HL-60 (cell line): ENCODE measurements at regions not wholly inside any gene's neighbourhood (a gene's known extent, or its start where the extent isn't known, plus 50 kb on each side); places are given as distances from the start of the nearest gene placed in this dataset.

ENCODE experiments used
- DNase-seq, 2 experiments: peaks; one replicate each; pipeline ENCODE4 v3.0.0-alpha.2; 2010 to 2020; ENCODE audit warnings: low read depth in 1 of 2, low spot score in 1 of 2
- H3K27ac ChIP-seq: fragments of 250-450 bp; sonication (Bioruptor Pico); replicated peaks from 2 replicates; pipeline ENCODE4 v1.5.1; 2020; ENCODE audit warnings: mild to moderate bottlenecking, moderate library complexity
- H3K27me3 ChIP-seq: fragments of 250-450 bp; sonication (Bioruptor Pico); 2 replicates; pipeline ENCODE4 v1.5.1; 2021; ENCODE audit warnings: mild to moderate bottlenecking, moderate library complexity; ENCODE audit not compliant: insufficient read depth, poor library complexity, severe bottlenecking
- H3K4me3 ChIP-seq: replicated peaks from 2 replicates; pipeline ENCODE4 v1.5.1; 2011; ENCODE audit warnings: mild to moderate bottlenecking, control low read depth, low read length; ENCODE audit not compliant: insufficient read depth
- GABPA ChIP-seq: IDR thresholded peaks from 2 replicates; pipeline ENCODE4 v1.6.1; 2012; ENCODE audit warnings: low read depth
- POLR2AphosphoS5 ChIP-seq: IDR thresholded peaks from 2 replicates; pipeline ENCODE4 v1.6.1; 2012; ENCODE audit warnings: low read depth
- REST ChIP-seq: IDR thresholded peaks from 2 replicates; pipeline ENCODE4 v1.6.1; 2012; ENCODE audit warnings: low read depth; ENCODE audit not compliant: insufficient replicate concordance
- SPI1 ChIP-seq: IDR thresholded peaks from 2 replicates; pipeline ENCODE4 v1.6.1; 2012; ENCODE audit warnings: low read depth, mild to moderate bottlenecking, borderline replicate concordance
- TF ChIP-seq, protein P1 (sequence below): IDR thresholded peaks from one replicate; pipeline ENCODE4 v1.5.1; 2011; ENCODE audit warnings: low read length, control low read depth, inconsistent platforms; ENCODE audit not compliant: insufficient read depth

DNA sequence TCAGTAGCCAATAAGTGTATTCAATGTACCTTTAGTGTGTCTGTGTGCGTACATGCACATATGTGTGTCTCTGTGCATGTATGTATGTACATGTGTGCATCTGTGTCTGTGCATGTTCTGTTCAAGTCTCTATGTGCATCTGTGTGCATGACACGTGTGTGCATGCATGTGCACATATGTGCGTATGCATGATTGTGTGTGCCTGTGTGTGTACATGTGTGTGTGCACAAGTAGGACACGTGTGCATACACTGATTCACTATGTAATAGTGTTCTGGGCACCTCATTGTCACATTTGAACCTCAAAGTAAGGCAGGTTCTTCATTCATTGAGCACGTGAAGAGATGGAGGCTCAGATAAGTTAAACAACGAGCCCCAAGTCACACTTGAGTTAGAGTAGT lies 142.6 kb upstream of the COPS8 start:
- Histone ChIP-seq H3K27me3 (no peaks in the 10 kb centered on the region), H3K27ac (no peak overlapping the region), H3K4me3 (no peak overlapping the region)
- TF ChIP-seq POLR2AphosphoS5, result no peak
- TF ChIP-seq, protein P1, sequence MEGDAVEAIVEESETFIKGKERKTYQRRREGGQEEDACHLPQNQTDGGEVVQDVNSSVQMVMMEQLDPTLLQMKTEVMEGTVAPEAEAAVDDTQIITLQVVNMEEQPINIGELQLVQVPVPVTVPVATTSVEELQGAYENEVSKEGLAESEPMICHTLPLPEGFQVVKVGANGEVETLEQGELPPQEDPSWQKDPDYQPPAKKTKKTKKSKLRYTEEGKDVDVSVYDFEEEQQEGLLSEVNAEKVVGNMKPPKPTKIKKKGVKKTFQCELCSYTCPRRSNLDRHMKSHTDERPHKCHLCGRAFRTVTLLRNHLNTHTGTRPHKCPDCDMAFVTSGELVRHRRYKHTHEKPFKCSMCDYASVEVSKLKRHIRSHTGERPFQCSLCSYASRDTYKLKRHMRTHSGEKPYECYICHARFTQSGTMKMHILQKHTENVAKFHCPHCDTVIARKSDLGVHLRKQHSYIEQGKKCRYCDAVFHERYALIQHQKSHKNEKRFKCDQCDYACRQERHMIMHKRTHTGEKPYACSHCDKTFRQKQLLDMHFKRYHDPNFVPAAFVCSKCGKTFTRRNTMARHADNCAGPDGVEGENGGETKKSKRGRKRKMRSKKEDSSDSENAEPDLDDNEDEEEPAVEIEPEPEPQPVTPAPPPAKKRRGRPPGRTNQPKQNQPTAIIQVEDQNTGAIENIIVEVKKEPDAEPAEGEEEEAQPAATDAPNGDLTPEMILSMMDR, result no peak
- TF ChIP-seq REST, result no peak
- no peak for TF ChIP-seq SPI1
- TF ChIP-seq GABPA, result no peak
- DNase-seq, result no peak

DNA sequence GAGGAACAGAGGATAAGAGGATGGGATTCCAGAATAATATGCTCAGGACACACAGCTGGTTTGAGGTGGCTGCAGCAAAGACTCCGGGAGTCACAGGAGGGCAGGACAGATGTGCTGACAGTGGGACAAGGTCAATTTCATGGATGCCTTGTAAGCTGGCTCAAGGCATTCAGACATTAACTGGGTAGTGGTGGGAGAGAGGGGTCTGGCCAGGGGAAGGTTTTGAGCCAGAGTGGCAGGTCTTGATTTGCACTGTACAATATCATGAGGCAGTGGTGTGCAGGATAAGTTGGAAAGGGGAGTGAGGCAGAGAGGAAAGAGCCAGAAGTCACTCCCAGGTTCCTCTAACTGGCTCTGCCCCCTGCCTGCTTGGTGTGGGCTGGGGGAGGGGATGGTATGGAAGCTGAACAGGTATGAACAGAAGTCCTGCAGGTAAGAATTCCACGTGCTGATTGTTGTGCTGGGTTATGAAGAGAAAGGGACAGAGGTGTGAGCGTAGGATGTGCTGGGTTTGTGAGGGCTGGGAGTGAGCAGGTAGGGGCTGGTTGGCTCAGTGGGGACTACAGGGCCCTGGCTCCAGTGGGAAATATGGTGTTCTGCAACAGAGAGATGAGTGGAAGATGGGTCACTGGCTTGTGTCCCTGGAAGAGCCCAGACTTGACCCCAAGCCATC lies 141.7 kb upstream of the COPS8 start:
- H3K27ac ChIP-seq, result no peak overlapping the region
- H3K4me3 ChIP-seq, result no peak overlapping the region
- DNase-seq, result no peak
- no peaks in the 10 kb centered on the region for H3K27me3 ChIP-seq
- TF ChIP-seq GABPA (no peak), REST (no peak), SPI1 (no peak)
- TF ChIP-seq, protein P1, result no peak

DNA sequence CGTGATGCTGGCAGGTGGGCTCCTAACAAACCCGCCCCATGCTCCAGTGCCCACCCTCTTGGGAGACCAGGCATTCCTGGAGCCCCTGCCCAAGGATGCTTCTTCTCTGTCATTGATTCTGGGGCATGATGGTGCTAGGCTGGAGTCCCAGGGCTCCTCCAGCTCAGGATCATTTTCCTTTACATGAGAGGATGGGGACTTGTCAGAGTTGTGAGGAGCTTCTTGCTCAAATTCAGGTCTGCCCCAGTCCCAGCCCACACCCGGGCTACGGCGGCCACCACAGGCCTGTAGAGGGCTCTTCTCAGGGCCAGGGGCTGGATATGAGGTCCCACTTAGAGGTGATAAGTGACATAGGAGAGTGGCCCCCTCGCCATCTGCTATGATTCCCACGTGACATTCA lies 141.1 kb upstream of the COPS8 start:
- H3K4me3 ChIP-seq, result no peak overlapping the region
- TF ChIP-seq SPI1 (no peak), POLR2AphosphoS5 (no peak), GABPA (no peak), REST (no peak)
- TF ChIP-seq, protein P1, result no peak
- no peak for DNase-seq
- no peaks in the 10 kb centered on the region for H3K27me3 ChIP-seq
- H3K27ac ChIP-seq, result no peak overlapping the region
